Fibroblast of gingiva (primary cell): ENCODE measurements at regions not wholly inside any gene's neighbourhood (a gene's known extent, or its start where the extent isn't known, plus 50 kb on each side); places are given as distances from the start of the nearest gene placed in this dataset.
"Not testable (repeated sequence)": the region's sequence is repeated elsewhere in the genome, so short reads cannot be mapped to it uniquely, and the experiment has no call there.

Experiments used
- DNase-seq: peaks from one replicate; pipeline ENCODE4 v3.0.0-alpha.2; 2011; ENCODE audit warnings: low read depth

DNA sequence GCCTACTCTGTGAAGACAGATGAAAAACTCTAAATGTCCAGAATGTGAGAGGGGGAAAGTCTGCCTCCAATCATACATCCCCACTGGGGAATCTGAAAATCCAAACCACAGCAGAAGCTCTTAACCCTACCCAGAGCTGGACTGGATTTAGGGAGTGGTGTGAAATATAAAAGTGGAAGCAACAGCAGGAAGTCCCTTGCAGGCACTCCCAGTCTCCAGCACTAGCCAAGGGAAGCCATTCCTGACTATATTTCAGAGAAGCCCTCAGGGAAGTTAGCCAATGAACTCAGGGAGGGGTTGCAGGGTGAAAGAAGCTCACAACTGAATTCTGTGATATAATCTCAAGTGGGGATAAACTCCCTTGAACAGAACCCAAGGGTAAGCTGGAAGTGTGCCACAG, 51.5 kb downstream of the CRPPA start:
- DNase-seq, result no peak

DNA sequence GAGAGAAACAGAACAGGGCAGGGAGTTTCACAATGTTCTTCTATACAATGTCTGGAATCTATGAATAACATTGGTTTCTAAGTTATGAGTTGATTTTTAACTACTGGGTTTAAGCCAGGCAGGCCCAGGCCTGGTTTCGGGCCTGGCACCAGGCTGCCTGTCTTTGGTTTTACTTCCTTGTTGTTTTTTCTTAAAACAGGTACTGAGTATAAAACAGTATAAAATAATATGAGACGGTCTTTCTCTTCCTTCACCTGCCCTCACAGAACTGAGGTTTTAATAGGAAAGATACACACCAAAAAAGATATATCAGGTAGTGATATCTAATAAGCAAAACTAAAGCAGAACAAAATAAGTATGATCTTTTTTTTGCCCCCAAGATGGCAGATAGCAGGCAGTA, 52.0 kb downstream of the CRPPA start:
- DNase-seq, result not testable (repeated sequence)

GRCh38 chr7:16368885-16369284, 52.5 kb downstream of the CRPPA start:
- no peak for DNase-seq

GRCh38 chr7:16367115-16367514, 54.2 kb downstream of the CRPPA start:
- no peak for DNase-seq

DNA sequence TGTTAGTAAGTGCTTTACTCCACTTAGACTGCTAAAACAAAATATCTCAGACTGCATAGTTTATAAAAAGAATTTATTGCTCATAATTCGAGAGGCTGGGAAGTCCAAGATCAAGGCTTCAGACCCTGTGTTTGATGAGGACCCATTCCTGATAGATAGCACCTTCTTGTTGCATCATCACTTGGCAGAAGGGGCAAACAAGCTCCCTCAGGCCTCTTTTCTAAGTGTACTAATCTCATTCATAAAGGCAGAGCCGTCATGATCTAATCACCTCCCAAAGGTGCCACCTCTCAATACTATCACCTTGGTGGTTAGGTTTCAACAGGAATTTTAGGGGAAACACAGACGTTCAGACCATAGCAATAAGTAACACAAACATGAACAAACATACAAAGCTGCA, 55.4 kb downstream of the CRPPA start:
- no peak for DNase-seq

DNA sequence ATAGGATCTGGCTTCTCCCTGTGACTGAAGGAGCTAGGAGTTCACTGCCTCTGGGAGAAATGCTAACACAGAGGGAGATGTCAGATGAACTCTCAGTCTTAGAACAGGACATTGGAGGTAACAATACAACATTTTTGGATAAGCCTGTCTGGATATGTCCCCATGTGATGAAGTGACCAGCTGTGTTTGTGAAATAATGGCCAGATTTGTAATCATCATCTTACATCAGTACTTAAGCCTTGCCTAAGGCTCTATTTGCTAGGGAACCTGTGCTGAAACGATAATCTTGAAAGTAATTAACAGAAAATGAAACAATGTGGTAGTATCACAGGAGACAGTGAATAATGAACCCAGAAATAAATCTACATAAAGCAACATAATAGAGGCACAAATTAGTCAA, 56.2 kb downstream of the CRPPA start:
- peak; percentile 12 for DNase-seq

GRCh38 chr7:16359216-16359615, 62.1 kb downstream of the CRPPA start:
- DNase-seq, result no peak

DNA sequence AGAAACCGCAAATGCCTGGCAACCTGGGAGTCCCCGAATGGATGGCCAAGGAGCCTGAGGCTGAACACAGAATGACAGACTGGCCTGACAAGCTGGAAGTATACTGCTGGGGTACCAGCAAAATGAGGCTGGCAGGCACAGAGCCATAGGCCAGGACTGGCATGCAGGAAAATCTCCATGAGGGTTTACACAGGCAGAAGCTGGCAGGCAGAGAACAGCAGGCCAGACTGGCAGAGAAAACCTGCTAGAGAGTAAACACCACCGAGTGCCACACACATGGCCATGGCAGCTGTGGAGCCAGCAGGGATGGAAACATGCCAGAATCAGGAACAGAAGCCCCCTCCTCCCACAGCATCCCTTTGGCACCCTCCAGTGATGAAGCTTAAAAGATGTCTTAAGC, 63.4 kb downstream of the CRPPA start:
- DNase-seq, result no peak

GRCh38 chr7:16357474-16357873, 63.9 kb downstream of the CRPPA start:
- no peak for DNase-seq

DNA sequence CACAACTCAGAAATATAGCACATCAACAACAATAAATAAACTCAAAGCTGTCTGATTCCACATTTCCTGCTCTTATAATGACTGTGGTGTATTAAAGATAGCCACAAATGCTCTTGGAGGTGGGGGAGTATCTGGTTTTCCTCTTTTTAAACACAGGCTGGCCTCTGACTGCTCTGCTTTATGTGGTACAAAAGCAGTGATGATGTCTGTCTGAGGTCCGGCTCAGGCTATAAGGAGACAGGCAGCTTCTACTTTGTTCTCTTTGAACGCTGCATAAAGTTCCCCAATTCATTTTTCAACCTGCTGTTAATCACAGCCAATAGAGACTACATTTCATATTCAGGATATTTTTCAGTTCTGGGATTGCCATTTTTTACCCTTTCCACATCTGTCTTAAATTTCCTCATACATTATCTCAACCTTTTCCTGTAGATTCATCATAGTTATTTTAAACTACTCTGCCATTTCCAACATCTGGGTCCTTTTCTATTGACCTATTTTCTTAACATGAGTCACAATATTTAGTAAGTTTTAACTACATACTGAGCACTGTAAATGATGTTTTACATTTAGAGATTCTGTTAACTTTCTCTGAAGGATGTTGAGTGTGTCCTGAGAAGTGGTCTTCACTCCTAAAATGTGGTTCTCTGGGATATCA, 64.9 kb downstream of the CRPPA start:
- DNase-seq, result peak; percentile 72

- DNase-seq, result no peak
Observed at GRCh38 chr7:16354573-16354972, 66.8 kb downstream of the CRPPA start.

DNA sequence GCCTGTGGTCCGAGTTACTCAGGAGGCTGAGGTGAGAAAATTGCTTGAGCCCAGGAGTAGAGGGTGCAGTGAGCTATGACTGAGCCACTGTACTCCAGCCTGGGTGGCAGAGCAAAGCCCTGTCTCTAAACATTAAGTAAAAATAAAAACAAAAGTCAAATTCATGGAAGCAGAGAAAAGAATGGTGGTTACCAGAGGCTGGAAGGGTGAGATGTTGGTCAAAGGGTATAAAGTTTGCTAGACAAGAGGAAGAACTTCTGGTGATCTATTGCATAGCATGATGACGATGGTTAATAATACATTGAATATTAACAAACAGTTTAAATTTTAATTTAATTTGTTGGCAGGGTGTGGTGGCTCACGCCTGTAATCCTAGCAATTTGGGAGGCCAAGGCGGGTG, 68.1 kb downstream of the CRPPA start:
- DNase-seq, result no peak

- DNase-seq, result no peak
Observed at GRCh38 chr7:16350634-16351033, 70.7 kb downstream of the CRPPA start.

DNA sequence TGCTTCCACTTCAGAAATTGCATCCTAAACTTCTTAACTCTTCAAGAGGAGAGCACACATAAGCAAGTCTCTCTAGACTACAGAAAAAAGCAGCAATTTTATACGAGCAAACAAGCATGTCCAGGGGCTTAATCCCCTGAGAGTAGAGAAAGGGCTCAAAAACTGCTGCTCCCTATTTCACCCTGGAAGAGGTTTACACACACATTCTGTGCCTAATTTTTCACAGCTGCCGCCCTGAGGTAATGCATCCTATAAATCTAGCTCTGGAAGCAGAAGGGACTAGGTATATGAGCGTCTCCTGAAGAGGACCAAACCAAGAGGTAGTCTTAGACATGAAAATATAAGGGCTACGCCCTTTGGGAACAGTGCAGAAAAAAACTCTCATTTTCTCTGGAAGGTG, 73.1 kb downstream of the CRPPA start:
- DNase-seq, result no peak

DNA sequence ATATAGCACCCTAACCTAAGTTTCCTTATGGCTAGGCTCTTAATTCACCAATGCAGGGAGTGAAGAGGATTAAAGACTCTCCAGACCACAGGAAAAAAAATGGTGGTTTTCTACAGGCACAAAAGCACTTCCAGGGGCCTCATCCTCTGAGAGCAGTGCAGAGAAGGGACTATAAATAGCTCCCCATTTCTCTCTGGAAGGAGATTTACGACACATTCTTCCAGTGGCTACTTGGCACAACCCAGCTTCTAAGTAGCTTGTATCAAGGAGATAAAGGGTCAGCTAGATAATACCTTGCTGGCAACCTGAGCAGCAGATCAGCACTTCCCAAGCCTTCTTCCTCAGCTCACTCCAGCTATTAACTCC, 73.5 kb downstream of the CRPPA start:
- DNase-seq, result no peak

GRCh38 chr7:16347066-16347826, 74.1 kb downstream of the CRPPA start:
- no peak for DNase-seq

DNA sequence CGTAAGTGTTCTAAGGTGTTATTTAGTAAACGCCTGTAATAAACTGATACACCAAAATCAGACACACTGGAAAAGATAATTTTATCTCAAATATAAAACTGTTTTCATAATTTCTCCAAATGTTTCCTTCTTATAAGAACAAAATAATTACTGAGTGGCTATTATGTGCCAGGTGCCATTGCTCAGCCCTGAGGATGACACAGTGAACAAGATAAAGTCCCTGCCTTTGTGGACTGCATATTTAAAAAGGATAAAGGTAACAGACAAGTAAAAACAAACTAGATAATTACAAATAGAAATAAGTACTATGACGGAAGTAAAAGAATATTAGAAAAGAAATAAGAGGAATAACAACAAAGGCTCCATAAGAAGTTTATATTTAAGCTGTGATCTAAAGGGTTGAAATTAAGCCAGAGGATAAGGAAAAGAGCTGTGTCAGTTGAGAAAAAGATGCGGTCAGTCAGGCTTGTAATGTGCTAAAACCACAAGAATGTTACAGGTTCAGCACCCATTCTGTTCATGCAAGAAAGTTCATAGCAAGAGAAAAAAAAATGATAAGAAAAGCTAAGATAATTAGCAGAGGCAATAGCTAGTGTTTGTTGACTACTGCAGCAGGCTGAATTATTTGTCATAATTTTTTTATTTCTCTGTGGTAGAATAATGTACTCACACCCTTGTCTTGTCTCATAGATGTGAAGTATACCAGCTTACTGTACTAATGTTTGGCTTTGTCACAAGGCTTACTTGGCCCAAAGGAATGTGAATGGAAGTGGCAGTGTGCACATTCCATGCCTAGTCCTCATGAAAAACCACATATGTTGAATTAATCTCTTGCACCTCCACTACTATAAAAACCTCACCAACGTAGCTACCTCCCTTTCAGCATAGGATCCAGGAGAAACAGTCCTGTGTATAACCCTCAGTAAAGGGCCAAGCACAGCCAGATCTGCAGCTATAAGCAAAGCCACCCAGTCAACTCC, 75.1 kb downstream of the CRPPA start:
- peak; percentile 55 for DNase-seq

- no peak for DNase-seq
Observed at GRCh38 chr7:16344927-16345326, 76.4 kb downstream of the CRPPA start.

GRCh38 chr7:16343612-16344011, 77.7 kb downstream of the CRPPA start:
- DNase-seq, result no peak

GRCh38 chr7:16338065-16338464, 83.3 kb downstream of the CRPPA start:
- DNase-seq, result no peak

DNA sequence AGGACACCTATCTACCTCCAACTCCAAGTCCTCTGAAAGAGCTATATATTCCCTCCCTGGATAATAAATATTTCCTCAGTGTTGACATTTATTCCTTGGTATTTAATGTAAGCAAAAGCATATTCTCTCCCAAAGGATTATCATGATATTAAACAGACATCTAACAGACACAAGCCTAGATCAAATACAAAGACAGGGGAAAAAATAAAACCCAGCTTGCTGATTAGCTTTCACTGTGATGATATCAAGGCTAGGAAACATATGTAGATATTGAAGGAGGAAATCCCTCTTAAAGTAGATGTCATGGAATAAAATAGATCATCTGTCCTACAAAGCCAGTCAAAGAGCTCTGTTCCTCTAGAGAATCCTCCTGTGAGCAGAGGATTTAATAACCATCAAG, 95.2 kb downstream of the CRPPA start:
- no peak for DNase-seq

DNA sequence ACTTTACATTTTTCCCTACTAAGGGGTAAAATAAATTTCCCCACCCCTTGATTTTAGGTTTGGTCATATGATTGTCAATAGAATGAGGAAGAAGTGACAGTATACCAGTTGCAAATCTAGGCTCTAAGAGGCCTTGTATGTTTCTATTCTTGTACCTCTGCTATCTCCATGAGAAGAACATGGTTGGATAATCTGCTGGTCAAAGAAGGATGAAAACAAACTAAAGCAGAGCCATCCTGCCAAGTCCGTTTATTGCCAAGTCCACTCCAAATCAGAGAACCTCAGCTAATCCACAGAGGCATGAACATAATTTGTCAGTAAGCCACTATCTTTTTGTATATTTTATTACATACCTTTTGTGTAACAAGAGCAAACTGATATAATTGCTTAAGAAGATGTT, 98.0 kb downstream of the CRPPA start:
- no peak for DNase-seq
